NCI-H510A treated with DMSO at 0.1 percent for 48 hours (cell line): ENCODE measurements at regions not wholly inside any gene's neighbourhood (a gene's known extent, or its start where the extent isn't known, plus 50 kb on each side); places are given as distances from the start of the nearest gene placed in this dataset.

Experiments
- DNase-seq: peaks from one replicate; lab custom pipeline; 2025; lab: John Stamatoyannopoulos, UW

DNA sequence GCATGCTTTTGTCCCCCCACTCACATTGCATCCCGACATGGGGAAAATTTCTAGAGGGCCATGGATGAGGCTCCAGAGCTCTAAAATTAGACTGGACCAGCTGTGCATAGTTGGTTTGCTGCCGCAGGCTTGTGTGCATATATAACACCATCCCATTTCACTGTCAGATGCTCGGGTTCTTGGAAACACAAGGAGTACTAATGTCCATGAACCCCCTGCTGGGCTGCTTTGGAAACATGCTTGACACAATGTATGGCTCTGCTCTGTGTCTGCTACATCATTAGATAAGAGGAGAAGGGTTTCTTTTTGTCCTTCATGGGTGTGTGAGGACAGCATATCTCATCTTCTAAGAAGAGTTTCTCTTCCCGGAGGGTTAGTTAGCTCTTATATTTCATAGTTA is 292.1 kb upstream of the RORB start:
- DNase-seq, result no peak

DNA sequence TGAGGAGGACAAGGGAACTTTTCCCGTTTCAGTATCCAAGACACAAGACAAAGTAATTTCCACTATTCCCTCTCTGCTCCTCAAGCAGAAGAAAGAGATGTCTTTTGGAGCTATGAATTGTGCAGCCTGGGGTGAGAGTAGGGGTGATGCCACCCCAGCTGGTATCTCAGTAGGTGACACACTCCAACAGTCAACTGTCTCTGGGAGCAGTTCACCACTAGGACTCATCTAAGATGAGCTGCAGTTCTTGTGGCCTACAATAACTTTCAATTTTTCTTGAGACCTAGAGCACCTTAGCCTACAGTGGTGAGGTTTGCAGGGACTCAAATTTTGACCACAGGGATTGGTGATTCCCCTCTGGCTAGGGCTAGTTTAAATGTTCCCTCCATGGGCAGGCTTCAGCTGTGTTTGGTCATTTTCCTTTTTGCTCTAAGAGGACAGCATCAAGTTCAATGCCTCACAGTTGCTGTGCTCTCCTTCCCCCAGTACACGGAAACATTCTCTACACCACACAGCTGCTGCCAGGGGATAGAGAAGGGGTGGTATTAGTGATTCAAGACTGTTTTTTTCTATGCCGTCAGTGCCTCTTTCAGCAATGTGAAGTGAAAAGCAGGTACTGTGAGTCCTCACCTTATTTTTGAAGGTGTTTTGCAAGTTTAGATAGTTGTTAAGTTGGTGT is 278.6 kb upstream of the RORB start:
- DNase-seq, result no peak

DNA sequence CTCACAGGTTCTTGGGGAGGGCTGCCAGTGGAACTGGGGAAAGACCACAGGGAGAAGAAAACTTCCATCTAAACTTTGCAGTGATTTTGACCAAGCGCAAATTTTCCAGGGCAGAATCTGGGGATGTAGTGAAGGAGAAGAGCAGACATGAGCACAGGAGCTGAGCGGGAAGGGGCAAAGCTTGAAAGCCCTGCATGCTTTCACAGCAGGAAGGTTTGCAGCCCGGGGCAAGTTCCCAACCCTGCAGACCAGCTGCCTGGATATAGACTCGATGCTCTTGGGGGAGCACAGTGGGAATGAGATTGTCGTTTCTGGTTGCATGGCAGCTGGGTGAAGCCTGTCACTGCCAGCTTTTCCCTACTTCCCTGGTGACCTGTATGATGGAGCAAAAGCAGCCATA is 276.8 kb upstream of the RORB start:
- no peak for DNase-seq

DNA sequence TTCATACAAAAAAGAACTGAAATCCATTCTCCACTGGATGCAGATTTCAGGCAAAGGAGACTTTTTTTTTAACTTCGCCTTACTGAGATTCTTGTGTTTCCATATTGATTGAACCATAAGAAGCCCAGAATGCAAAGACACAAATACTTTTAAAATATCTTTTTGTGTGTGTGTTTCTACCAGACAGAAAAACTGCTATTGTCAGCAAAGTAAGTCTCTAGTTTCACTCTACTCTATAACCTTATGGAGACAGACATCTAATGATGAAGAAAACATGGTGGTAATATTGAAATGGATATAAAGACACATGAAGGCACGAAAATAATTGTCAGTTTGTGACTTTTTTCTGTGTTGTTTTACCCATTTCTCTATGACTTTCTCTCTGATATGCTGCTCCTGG is 260.3 kb upstream of the RORB start:
- no peak for DNase-seq

DNA sequence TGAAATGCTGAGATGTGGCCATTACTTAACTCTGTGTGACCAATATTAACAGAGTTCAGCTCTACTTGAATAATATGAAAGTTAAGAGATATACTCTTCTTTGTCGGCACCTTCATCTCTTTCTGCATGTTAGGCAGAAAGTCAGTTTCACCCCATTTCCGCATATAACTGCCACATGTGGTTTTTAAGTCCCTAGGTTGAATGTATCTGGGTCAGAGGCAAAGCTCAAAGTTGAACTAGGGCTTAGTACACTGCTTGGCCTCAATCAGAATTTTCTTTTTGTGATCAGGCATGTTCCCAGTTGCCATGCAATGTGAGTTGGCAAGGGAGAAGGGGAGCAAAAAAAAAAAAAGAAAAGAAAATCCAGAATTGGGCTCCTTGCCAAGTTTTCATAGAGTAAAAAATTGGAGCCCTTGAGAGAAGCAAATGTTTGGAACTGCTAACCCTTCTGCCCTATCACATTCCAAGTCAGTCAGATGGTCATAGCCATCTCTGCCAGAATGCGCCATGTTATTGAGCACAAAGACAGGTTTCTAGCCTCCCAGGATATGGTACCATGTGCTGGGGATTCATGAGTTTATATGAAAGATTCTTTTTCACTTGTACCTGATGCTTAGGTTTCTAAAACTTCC is 251.2 kb upstream of the RORB start:
- no peak for DNase-seq

DNA sequence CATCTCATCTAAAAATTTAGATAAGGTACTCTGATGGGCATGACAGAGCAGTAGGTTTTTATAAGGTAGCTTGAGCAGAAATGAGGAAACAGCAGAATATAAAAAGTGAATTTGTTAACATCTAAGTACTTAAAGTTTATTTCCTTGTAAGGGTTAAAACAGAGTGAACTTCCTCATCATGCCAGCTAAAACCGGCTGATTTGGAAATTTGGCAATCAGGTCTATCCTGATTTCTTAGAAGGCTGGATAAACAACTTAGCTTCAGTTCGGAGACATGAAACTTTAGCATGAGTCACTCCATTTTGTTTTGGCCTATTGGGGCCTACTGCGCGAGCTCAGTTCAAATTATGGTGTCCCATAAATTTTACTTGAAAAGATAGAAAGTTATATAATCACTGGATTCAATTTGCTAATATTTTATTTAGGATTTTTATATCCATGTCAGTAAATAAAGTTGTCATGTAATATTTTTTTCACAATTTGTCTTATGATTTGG is 241.6 kb upstream of the RORB start:
- no peak for DNase-seq

DNA sequence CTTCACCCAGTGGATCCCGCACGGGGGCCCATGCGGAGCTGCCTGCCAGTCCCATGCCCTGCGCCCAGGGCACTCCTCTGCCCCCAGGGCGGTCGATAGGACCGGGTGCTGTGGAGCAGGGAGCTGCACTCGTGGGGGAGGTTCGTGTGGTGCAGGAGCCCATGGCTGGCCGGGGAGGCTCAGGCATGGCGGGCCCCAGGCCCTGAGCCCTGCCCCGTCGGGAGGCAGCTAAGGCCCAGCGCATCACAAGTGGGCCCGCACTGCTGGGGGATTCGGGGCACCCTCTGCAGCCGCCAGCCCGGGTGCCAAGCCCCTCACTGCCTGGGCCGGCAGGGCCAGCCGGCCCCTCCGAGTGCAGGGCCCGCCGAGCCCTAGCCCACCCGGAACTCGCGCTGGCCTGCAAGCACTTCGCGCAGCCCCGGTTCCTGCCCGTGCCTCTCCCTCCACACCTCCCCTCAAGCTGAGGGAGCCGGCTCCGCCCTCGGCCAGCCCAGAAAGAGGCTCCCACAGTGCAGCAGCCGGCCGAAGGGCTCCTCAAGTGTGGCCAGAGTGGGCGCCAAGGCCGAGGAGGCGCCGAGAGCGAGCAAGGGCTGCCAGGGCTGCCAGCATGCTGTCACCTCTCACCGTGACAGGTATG is 221.1 kb upstream of the RORB start:
- no peak for DNase-seq

DNA sequence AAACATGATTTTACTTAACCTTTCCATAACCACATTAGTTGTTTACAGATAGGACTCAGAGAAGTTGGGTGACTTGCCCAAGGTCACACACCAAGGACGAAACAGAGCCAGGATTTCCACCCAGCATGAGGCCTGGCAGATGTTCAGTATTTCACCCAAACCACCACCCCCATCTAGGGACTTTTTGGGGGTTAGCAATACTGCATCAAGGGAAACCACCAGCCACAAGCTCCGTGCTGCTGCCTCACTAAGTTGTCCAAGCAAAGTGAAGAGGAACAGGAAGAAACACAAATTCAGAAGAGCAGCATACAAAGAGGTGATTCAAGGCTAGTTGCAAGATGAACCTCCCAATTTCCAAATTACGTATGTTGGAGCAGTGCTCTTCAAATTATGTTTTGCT is 219.6 kb upstream of the RORB start:
- DNase-seq, result no peak

DNA sequence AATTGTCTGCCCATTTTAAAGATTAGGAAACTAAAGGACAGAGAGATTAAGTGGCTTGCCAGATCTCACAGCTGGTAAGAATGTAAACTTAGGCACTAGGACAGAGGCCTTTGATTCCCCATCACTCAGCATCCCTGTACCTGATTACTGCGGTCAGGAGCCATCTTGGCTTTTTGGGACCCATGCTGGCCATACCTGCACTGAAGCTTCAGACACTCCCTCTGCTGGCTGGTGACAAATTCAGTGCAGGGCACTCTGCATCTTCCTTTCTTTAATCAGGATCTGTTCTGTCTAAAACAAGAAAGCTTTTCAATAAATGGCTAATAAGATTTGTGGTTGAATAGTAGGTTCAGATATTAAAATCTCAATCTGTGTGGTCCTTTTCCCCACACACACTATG is 215.5 kb upstream of the RORB start:
- no peak for DNase-seq

DNA sequence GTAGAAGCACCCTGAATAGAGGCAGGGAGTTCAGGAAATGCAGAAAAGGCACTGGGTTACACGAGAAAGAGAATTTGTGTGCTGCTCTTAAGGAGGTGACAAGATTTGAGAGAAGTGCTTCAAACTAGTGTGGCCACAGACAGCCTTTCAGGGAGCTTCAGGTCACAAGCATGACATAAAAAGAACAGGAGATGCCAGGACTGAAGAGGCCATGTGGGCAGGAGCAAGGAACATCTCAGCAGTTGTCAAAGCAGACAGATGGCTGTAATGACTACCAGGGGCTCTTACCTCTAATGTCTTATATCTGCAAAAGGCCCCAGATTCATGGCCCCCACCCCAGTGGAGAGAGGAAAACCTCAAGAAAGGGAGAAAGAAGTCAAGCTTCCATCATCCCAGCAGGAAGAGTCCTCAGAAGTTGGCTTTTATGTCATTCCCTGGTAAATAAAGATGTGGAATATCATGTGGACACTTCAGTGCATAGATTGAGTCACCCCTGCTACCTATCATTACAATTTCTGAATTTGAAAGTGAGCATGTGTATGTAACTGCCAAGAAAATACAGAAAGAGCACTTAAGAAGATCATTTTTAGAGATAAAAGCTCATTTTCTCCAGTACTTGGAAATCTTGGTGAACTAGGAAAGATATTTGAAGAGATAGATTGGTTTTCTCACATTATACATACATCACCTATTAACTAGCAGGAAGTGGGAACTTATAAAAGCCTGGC is 214.4 kb upstream of the RORB start:
- DNase-seq, result no peak

DNA sequence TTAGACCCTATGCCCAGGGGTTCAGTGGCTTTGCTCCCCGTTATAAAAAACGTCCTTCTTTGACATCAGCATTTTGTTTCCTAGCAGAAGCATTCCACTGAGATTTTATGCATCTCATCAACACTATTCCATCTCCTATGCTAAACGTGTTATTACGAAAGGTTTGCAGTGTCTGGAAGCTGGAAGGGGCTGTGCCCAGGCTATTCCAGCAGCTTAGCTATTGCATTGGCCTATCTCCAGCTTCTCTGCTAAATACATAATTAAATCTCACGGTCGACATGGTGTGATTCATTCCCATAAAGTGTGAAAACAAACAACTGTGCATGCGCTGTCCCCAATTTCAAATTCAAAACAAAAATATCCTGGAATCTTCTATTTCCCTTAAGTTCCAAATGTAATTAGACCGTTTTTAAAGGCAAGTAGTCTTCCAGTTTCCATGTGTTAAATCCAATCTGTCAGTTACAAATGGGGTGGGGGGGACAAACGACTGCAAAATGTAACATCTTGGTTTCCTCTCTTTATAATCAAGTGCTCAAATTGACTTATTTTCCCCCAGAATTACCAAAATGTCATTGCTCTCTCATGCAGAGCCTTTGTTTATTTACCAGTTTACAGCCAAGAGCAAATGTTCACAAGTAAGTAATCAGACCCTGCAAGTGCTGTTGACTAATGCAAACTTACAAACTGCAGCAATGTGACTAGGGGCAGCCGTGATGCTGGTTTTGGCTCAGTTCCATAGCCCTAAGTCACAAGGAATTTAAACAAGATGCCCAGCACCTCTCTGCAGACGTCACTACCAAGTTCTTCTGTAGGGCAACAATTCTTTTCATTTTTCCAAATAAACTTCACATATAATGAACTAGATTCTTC is 212.3 kb upstream of the RORB start:
- DNase-seq, result no peak

DNA sequence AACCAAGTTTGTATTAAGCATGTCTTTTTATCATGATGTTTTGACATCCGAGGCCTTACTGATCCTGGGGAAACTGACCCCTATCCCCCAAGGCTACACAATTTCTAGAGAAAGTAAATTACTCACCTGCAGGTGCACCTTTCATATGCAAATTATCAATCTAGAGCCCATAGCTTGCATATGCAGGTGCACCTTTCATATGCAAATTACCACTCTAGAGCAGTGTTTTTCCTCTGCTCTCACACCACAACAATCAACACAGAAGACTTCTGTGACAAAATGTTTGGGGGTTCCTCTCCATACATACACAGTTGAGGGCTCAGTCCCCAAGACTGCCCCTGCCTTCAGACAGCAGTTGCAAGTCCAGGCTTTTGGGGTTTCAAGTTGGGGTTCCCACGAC is 203.7 kb upstream of the RORB start:
- DNase-seq, result no peak

DNA sequence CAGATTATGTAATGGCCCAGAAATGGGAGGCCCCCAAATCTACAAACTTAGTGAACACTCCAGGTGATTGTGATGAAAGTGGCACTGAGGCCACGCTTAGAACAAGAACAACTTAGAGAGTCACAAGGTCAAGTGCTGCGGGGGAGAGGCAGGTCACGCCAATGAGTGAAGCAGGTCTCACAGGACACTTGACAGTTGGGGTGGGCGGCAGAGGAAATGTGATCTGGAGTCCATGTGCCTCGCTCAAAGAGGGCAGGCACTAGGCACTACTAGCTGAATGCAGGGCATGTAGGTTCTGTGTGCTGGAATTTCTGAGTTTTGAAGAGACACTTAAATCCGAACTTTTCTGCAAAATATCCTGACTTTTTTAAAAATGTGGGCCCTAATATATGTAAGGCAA is 193.2 kb upstream of the RORB start:
- DNase-seq, result no peak

DNA sequence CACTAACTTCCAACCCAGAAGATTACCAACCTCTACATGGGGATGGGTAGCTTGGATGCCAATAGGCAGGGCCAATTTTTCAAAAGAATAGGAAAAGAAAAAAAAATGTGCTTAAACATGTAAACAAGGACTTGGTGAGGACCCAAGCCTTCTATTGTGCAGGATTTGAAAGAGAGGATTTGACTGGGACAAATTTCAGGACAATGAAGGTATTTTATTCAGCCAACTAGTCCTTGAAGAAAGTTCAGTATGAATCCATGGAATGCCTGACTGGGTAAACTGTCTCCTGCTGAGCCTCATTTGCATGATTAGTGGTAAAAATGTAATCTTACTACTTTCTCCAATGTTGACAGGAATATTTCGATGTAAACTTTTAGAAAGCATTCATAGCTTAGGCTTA is 192.5 kb upstream of the RORB start:
- DNase-seq, result no peak

DNA sequence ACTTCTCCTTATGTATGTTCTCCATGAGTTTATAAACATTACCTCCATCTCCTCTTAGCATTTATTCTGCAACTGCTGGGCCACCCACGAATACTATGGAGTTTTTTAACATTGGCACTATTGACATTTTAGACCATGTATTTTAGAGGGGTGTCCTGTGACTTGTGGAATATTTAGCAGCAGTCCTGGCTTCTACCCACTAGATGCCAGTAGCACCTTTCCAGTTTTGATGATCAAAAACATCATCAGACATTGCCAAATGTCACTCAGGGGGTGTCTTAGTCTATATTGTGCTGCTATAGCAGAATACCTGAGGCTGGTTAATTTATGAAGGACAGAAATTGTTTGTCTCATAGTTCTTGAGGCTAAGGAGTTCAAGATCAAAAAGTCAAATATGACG is 187.5 kb upstream of the RORB start:
- DNase-seq, result no peak

DNA sequence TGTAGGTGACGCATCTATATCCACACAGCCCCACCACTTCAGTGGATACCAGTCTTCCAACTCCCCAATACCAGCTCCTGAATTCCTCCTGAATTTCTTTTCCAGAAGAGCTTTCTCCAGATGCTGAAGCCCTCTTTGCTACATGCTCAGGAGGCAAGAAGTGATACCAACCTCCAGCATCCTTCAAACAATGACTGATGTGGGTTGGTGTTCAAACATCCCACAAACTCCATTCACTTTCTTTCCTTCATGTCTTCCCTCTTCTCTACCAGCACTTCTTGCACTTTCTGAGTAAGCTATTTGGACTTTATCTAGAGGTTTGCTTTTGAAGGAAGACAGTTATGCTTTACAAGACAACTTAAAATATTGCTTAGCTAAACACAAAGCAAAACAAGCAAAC is 179.9 kb upstream of the RORB start:
- no peak for DNase-seq

DNA sequence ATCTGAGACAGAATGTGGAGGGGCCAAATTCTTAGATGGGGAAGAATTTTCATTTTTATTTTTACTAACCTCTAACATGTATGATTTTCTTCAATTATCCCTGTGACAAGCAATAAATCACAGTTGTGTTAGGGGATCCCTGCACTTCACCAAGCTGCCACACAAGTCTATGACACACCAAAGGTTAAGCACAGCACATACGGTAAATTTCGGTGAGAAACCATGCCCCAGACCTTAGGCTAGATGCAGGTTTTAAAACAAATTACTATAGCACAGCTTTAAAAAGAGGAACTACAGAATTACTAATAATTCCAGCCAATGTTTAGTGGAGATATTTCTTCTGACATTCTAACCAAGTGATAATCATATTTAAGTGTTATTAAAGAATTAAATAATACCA is 175.7 kb upstream of the RORB start:
- no peak for DNase-seq

DNA sequence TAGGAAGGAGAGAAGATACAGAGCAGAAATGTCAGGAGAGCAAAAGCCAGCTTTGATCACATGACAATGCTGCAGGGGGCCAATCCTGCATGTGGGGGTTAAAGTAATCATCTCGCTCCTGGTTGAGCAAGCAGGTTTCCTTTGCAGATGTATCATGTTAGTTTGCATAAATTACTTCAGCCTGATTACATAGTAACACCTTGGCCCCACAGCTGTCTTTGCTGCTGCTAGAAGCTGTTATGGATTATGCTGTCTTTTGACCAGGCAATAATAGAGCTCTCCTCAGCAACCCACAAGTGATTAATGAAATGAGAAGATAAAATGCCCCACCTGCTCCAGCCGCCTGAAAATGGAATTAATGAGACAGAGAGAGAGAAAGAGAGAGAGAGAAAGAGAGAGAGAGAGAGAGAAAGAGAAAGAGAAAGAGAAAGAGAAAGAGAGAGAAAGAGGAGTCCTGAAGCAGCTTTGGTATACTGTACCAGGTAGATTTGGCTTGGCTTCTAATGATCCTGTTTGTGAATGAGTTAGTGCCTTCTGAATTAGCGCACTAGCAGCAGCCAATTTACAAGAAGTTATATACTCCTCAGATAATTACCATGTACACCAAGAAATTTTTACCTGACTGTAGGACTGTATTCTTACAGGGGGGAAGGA is 174.3 kb upstream of the RORB start:
- no peak for DNase-seq

DNA sequence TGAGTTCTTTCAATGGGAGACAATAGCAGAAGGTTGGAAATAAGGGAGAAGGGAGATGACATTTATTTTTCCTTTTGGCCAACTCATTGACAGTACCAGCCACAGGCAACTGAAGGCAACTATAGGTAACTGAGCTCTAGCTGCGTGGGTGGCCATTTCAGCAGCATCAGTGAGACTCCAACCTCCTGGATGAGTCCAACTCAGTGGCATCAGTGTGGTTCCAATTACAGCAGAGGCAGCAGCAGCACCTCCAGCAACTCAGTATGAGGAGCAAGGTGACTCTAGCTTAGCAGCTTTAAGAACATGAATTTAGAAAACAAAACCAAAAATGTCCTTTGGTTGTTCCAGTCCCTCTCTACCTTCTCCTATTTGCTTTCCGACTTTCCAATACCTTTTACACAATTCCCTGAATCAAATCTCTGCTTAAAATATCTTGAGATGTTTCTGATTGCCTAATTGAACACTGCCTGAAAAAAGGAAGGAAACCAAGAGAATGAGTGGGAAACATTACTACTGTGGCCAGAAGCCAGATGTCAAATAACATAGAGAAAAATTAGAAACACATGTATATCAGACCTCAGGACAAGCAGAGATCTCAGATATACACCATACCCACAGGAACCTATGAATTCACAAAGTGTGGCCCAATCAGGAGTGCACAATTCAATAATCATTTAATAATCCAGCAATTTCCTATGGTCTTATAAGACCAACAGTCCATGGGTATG is 166.5 kb upstream of the RORB start:
- no peak for DNase-seq

DNA sequence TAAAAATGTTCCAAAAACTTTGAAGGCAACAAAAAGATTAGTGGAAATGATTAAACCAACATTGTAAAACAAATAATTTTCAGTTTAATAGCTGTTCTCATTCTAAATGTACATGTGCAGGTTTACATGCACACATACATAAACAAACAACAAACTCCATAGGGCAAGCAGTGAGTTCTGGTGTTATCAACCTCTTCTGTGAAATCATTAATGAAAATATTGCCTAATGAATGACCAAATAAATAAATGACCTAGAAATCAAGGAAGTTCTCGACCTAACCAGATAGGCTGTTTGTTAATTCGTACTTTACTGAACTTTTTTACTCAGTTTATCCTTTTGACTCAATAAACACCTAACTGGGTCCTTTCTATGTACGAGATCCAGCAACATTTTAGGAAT is 165.5 kb upstream of the RORB start:
- no peak for DNase-seq
